NCI-H1694 (cell line): ENCODE measurements at regions not wholly inside any gene's neighbourhood (a gene's known extent, or its start where the extent isn't known, plus 50 kb on each side); places are given as distances from the start of the nearest gene placed in this dataset.
"Not testable (repeated sequence)": the region's sequence is repeated elsewhere in the genome, so short reads cannot be mapped to it uniquely, and the experiment has no call there.

Experiments used
- DNase-seq: peaks from one replicate; lab custom pipeline; 2025; lab: John Stamatoyannopoulos, UW

GRCh38 chr2:167353605-167354280, 465.5 kb downstream of the XIRP2 start:
- DNase-seq: no peak

- DNase-seq: no peak
Observed at GRCh38 chr2:167345559-167345958, 457.3 kb downstream of the XIRP2 start.

GRCh38 chr2:167342769-167343168, 454.5 kb downstream of the XIRP2 start:
- DNase-seq: no peak

- DNase-seq: no peak
Observed at GRCh38 chr2:167340322-167340721, 452.0 kb downstream of the XIRP2 start.

- DNase-seq: no peak
Observed at GRCh38 chr2:167336213-167336612, 447.9 kb downstream of the XIRP2 start.

- DNase-seq: no peak
Observed at GRCh38 chr2:167335541-167335992, 447.3 kb downstream of the XIRP2 start.

GRCh38 chr2:167334146-167334742, 446.0 kb downstream of the XIRP2 start:
- DNase-seq: no peak

GRCh38 chr2:167333245-167333644, 445.0 kb downstream of the XIRP2 start:
- no peak for DNase-seq

- DNase-seq: no peak
Observed at GRCh38 chr2:167332358-167332757, 444.1 kb downstream of the XIRP2 start.

- no peak for DNase-seq
Observed at GRCh38 chr2:167331636-167332232, 443.5 kb downstream of the XIRP2 start.

- DNase-seq: not testable (repeated sequence)
Observed at GRCh38 chr2:167328808-167329207, 440.5 kb downstream of the XIRP2 start.

- no peak for DNase-seq
Observed at GRCh38 chr2:167322795-167323194, 434.5 kb downstream of the XIRP2 start.

- no peak for DNase-seq
Observed at GRCh38 chr2:167318581-167318980, 430.3 kb downstream of the XIRP2 start.

GRCh38 chr2:167310442-167310841, 422.2 kb downstream of the XIRP2 start:
- no peak for DNase-seq
